ENCODE measurements at regions not wholly inside any gene's neighbourhood (a gene's known extent, or its start where the extent isn't known, plus 50 kb on each side); places are given as distances from the start of the nearest gene placed in this dataset.

DNA sequence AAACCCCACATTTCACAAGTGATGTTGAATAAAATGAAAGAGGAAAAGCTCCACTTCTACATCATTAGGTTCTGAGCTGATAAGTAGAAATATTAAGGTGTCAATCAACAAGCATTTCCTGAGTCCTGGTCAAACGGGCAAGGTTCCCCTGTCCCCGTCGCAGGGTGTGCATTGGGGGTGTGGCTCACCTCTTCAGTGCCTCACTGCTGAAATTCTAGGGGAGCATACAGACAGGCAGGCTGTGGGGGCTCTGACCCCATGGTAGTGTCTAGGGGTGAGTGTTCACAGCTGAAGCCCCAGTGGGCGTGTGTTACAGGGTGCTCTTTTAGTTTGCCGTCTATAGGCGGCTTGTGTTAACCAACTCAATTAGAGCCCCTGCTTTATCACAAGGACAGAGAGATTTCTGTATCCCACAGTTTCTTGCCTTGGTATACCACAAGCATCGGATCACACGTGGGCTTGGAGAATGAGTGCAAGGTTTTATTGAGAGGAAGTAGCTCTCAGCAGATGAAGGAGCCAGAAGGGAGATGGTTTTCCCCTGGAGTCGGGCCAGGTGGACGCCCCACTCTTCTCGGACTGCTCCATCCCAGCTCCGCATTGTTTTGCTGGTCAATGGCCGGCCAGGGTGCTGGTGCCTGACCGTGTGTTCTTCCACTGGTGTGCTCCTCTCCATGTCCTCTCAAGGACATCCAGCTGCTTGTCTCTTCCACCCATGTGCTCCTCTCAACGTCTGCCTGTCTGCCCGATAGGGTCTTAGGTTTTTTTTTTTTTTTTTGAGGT, 238.2 kb upstream of the NLRP1 start:
- DNase-seq, result no peak

DNA sequence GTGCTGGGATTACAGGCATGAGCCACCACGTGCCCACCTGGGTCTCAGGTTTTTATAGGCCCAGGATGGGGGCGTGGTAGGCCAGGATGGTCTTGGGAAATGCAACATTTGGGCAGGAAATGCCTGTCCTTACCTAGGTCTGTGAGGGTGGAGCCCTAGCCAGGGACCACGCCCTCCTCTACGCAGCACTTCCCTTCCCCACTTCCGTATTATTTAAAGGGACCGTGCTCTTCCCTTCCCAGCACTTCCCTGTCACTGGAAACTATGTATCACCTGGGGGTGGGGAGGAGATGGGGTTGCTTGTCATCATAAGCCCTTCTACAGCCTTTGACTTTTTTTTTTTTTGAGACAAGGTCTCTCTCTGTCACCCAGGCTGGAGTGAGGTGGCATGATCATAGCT, 238.9 kb upstream of the NLRP1 start:
- no peak for DNase-seq

GRCh38 chr17:5825717-5826330, 241.5 kb upstream of the NLRP1 start:
- DNase-seq, result no peak

GRCh38 chr17:5826384-5826783, 242.1 kb upstream of the NLRP1 start:
- DNase-seq, result no peak

DNA sequence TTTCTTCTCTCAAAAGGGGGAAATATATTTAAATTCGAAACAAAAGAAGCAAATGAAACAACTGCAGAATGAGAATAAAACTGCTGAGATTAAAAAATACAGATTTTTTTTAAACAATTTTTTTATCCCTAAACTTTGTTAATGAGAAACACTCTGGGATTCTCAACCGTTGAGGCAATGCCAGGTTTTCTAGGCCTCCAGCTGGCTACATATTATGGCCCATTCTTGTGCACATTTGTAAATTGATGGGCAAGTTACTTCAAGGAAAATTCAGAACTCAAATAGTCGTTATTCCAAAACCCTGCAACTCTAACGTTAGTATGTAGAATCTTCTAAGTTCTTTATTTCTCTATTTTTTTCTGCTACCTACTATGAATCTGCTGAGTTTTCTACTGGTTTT, 239.3 kb upstream of the WSCD1 start:
- no peak for DNase-seq

- no peak for DNase-seq
Measured at GRCh38 chr17:5832886-5833285, 237.3 kb upstream of the WSCD1 start.

- no peak for DNase-seq
Measured at GRCh38 chr17:5837055-5837491, 233.1 kb upstream of the WSCD1 start.

DNA sequence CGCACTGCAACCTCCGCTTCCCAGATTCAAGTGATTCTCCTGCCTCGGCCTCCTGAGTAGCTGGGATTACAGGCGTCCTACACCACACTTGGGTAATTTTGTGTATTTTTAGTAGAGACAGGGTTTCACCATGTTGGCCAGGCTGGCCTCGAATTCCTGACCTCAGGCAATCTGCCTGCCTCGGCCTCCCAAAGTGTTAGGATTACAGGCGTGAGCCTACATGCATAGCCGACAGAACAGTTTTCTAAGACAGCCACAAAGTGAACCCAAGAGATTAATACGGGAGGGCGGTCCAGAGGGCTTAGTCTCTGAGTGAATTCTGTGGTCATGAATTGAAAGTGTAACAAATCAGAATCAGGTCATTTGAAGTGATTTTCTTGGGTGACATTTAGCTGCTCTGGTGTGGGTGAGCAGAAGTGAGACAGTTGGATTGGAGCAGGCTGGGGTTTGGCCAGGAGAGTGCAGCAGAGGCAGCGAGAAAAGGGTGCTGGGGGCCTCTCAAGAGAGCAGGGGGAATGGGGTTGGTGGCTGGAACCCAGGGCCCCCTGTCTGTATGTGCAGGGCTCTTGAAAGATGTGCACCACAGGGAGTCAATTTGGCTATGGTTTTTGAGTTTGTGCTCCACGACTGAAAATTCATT, 231.4 kb upstream of the WSCD1 start:
- no peak for DNase-seq

- no peak for DNase-seq
Measured at GRCh38 chr17:5840811-5841446, 229.2 kb upstream of the WSCD1 start.

GRCh38 chr17:5841862-5842261, 228.3 kb upstream of the WSCD1 start:
- no peak for DNase-seq

GRCh38 chr17:5843366-5844026, 226.7 kb upstream of the WSCD1 start:
- no peak for DNase-seq

DNA sequence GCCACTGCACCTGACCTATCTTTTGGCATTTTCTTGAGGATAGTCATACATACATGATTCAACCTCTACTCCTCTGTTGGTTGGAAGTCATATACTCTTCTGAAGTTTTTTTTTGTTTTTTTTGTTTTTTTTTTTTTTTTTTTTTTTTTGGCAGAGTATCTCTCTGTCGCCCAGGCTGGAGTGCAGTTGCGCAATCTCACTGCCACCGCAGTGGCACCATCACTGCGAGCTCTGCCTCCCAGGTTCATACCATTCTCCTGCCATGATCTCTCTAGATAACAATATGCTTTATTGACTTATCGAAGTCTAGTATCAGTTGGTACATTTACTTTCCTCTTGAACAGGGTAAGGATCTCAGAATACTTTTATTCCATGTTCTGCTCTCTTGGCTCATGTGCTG, 224.2 kb upstream of the WSCD1 start:
- no peak for DNase-seq

DNA sequence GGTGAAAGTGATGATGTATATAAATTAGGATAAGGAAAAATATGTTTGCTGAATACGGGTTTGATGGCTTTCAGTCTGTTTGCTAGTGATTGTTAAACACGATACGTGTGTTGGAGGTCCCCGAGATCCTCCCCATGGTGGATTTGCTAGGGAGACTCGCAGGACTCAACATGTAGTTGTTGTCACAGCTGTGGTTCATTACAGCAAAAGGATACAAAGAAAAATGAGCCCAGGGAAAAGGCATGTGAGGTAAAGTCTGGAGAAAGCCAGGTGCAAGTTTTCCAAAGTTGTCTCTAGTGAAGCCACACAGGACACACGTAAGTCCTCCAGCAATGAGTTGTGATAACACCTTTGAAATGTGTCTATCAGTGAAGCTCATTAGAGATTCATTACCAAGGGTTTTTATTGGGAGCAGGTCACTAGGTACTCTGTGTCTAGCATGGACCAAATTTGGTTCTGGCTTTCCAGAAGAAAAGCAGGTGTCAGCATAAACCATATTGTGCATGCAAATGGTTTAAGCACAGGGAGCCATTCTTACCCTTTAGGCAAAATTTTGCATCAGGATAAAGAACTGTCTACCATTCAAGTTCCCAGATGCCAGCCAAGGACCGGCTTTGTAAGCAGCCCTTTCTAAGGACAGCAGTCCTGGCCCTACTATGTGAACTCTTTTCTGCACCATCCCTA, 215.2 kb upstream of the WSCD1 start:
- no peak for DNase-seq

DNA sequence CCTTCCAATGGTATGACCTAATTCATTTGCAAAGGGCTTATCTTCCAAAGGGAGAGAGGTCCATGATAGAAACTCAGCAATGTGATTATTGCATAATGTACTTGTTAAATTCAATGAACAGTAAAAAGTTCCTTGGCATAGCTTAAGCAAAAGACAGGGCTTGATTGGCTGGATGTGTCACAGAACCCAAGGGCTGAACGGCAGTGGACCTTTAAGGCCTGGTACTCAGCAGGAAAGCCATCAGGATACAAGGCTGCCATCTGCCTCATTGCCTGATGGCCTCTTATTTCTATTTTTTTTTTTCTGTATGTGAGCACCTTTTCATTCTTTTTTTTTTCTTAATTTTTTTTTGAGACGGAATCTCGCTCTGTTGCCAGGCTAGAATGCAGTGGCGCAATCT, 208.9 kb upstream of the WSCD1 start:
- DNase-seq, result no peak

DNA sequence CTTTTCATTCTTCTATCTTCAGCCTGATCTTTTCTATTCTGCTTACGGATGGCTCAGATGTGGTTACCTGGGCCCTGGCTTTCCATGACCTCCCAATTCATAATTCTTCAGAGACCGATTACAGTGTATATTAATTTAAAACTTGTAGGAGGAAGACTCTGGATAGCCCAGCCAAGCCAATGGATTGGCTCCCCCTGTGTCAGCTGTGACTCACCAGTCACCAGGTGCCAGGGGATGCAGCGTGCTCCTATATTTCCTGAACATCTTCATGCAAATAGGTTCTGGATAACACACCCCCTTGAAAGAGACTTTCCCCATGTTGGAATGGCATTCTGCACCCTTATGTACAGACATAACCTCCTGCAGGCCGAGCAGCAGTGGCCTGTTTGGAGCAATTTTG, 208.3 kb upstream of the WSCD1 start:
- no peak for DNase-seq

- no peak for DNase-seq
Measured at GRCh38 chr17:5862395-5862794, 207.8 kb upstream of the WSCD1 start.

- no peak for DNase-seq
Measured at GRCh38 chr17:5864741-5865657, 205.2 kb upstream of the WSCD1 start.

- DNase-seq, result no peak
Measured at GRCh38 chr17:5866978-5867377, 203.2 kb upstream of the WSCD1 start.

DNA sequence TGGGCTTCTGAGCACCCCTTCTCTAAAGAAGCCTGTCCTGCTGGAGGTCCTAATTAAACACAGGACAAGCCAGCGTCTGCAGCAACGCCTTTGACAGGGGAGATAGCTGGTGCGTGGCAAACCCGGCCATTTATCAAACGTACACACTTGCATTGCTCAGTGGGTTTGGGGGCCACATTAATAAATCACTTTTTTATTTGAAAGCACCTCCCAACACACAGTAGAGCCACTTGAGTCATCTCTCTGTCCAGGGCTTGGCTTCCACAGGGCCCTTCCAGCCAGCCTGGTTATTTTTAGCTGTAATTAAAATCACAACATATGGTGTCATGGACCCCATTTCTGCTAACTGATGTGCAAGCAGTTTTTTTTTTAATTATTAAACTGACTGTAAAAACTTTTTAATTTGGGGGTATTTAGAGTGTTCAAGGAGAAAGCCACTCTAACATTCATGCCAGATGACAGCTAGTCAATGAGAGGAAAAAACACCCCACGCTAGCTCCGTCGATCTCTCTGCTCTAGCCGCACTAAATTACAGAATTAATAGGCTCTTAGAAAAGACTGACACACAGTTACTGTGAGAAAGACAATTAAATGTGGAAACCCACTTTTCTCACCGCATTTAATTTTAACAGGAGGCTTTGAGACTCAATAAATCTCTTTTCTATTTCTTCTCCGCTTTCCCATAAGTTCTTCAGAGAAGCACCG, 201.0 kb upstream of the WSCD1 start:
- no peak for DNase-seq

- DNase-seq, result no peak
Measured at GRCh38 chr17:5870231-5870953, 199.8 kb upstream of the WSCD1 start.

All from NCI-H524 treated with DMSO at 0.1 percent for 48 hours (cell line).